HG02884 (cell line): ENCODE measurements at regions not wholly inside any gene's neighbourhood (a gene's known extent, or its start where the extent isn't known, plus 50 kb on each side); places are given as distances from the start of the nearest gene placed in this dataset.

Experiments
- ATAC-seq: cut with Tn5 transposase; IDR thresholded peaks from one replicate; pipeline ENCODE4 v1.9.1; 2021; ENCODE audit warnings: mild to moderate bottlenecking, moderate library complexity; ENCODE audit not compliant: unreplicated experiment

GRCh38 chr7:26594553-26594952 is 269.8 kb downstream of the SKAP2 start:
- ATAC-seq, result no peak

- no peak for ATAC-seq
These were observed 265.5 kb downstream of the SKAP2 start for GRCh38 chr7:26598867-26599266.

GRCh38 chr7:26599982-26600381 is 264.4 kb downstream of the SKAP2 start:
- no peak for ATAC-seq

GRCh38 chr7:26600411-26600810 is 264.0 kb downstream of the SKAP2 start:
- no peak for ATAC-seq

- no peak for ATAC-seq
These were observed 260.8 kb downstream of the SKAP2 start for GRCh38 chr7:26603631-26604030.

GRCh38 chr7:26608402-26608801 is 256.0 kb downstream of the SKAP2 start:
- no peak for ATAC-seq

GRCh38 chr7:26609082-26609481 is 255.3 kb downstream of the SKAP2 start:
- no peak for ATAC-seq

GRCh38 chr7:26609532-26609931 is 254.9 kb downstream of the SKAP2 start:
- ATAC-seq, result no peak

GRCh38 chr7:26612742-26613141 is 251.6 kb downstream of the SKAP2 start:
- no peak for ATAC-seq

GRCh38 chr7:26614503-26614902 is 249.9 kb downstream of the SKAP2 start:
- ATAC-seq, result no peak

GRCh38 chr7:26616235-26616634 is 248.2 kb downstream of the SKAP2 start:
- ATAC-seq, result no peak

GRCh38 chr7:26617066-26617465 is 247.3 kb downstream of the SKAP2 start:
- no peak for ATAC-seq
